K562 (cell line): ENCODE measurements at regions not wholly inside any gene's neighbourhood (a gene's known extent, or its start where the extent isn't known, plus 50 kb on each side); places are given as distances from the start of the nearest gene placed in this dataset.

Experiments
- ADNP ChIP-seq: fragments of 200-800 bp; sonication (Bioruptor generic); IDR thresholded peaks from 2 replicates; pipeline ENCODE4 v1.6.1; 2016; ENCODE audit warnings: missing genetic modification characterization, missing compliant biosample characterization
- CHD7 ChIP-seq: fragments of 200-600 bp; sonication (generic); IDR thresholded peaks from one replicate; pipeline ENCODE4 v1.6.1; 2012; ENCODE audit warnings: mild to moderate bottlenecking, low read depth, low read length, inconsistent platforms
- DPF2 ChIP-seq: fragments of 450-650 bp; IDR thresholded peaks from 2 replicates; pipeline ENCODE4 v1.6.1; 2016
- MEF2D ChIP-seq: conservative IDR thresholded peaks from 2 replicates; pipeline ENCODE4 v1.6.1; 2016; ENCODE audit warnings: low read depth, missing genetic modification characterization, missing compliant biosample characterization
- PRMT5 ChIP-seq: sonication (generic); formaldehyde crosslinking; IDR thresholded peaks from 2 replicates; pipeline ENCODE4 v1.5.0; 2020; ENCODE audit warnings: missing genetic modification reagents
- PTTG1 ChIP-seq: fragments of 450-650 bp; IDR thresholded peaks from 2 replicates; pipeline ENCODE4 v1.6.1; 2016; ENCODE audit warnings: low read depth, mild to moderate bottlenecking, missing genetic modification characterization, missing compliant biosample characterization
- XRCC4 ChIP-seq: IDR thresholded peaks from one replicate; pipeline ENCODE4 v1.6.1; 2011; ENCODE audit not compliant: insufficient read depth, insufficient read length; ENCODE audit errors: extremely low read depth
- ZEB2 ChIP-seq: fragments of 450-650 bp; IDR thresholded peaks from 2 replicates; pipeline ENCODE4 v1.6.1; 2016
- ZKSCAN8 ChIP-seq: fragments of 200-800 bp; sonication (Bioruptor generic); IDR thresholded peaks from 2 replicates; pipeline ENCODE4 v1.6.1; 2016; ENCODE audit warnings: missing genetic modification characterization, missing compliant biosample characterization
- ZNF561 ChIP-seq: fragments of 450-650 bp; formaldehyde crosslinking; conservative IDR thresholded peaks from 2 replicates; pipeline ENCODE4 v1.4.0; 2020; ENCODE audit warnings: mild to moderate bottlenecking, moderate library complexity
- ZNF644 ChIP-seq: fragments of 200-800 bp; sonication (Bioruptor generic); IDR thresholded peaks from 2 replicates; pipeline ENCODE4 v1.6.1; 2016; ENCODE audit warnings: low read depth, missing genetic modification characterization, missing compliant biosample characterization
- ZNF699 ChIP-seq: fragments of 250-450 bp; sonication (Bioruptor Pico); IDR thresholded peaks from 2 replicates; pipeline ENCODE4 v1.8.0; 2021; ENCODE audit warnings: mild to moderate bottlenecking, moderate library complexity; ENCODE audit not compliant: insufficient replicate concordance
- ZNF830 ChIP-seq: fragments of 250-450 bp; sonication (Bioruptor Pico); IDR thresholded peaks from 2 replicates; pipeline ENCODE4 v1.5.0; 2021; ENCODE audit warnings: mild to moderate bottlenecking
- TF ChIP-seq, protein P1 (sequence below): fragments of 450-650 bp; conservative IDR thresholded peaks from 2 replicates; pipeline ENCODE4 v1.6.1; 2016; ENCODE audit warnings: missing genetic modification characterization, low read depth, mild to moderate bottlenecking, control low read depth, missing compliant biosample characterization
- TF ChIP-seq, protein P2 (sequence below): fragments of 250-450 bp; sonication (Bioruptor Pico); IDR thresholded peaks from 2 replicates; pipeline ENCODE4 v1.6.1; 2021; ENCODE audit warnings: mild to moderate bottlenecking

GRCh38 chr6:108737594-108738546 is 110.4 kb upstream of the ARMC2 start (continued):
- TF ChIP-seq CHD7 (no peak), ZNF830 (no peak), MEF2D (tag) (no peak), ADNP (tag) (no peak), ZNF644 (tag) (0 out of 2 replicates have a peak, but pooled peaks have one; percentile 49), ZNF561 (no peak), ZNF699 (CRISPR knock-in tag) (no peak), PRMT5 (CRISPR knock-in tag) (no peak), XRCC4 (no peak), PTTG1 (tag) (no peak), ZEB2 (no peak), DPF2 (peak; percentile 91), ZKSCAN8 (no peak)
- TF ChIP-seq, protein P1, sequence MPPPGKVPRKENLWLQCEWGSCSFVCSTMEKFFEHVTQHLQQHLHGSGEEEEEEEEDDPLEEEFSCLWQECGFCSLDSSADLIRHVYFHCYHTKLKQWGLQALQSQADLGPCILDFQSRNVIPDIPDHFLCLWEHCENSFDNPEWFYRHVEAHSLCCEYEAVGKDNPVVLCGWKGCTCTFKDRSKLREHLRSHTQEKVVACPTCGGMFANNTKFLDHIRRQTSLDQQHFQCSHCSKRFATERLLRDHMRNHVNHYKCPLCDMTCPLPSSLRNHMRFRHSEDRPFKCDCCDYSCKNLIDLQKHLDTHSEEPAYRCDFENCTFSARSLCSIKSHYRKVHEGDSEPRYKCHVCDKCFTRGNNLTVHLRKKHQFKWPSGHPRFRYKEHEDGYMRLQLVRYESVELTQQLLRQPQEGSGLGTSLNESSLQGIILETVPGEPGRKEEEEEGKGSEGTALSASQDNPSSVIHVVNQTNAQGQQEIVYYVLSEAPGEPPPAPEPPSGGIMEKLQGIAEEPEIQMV (tag): no peak
- TF ChIP-seq, protein P2, sequence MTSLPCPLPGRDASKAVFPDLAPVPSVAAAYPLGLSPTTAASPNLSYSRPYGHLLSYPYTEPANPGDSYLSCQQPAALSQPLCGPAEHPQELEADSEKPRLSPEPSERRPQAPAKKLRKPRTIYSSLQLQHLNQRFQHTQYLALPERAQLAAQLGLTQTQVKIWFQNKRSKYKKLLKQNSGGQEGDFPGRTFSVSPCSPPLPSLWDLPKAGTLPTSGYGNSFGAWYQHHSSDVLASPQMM: no peak
